OCI-LY1 (cell line): ENCODE measurements at regions not wholly inside any gene's neighbourhood (a gene's known extent, or its start where the extent isn't known, plus 50 kb on each side); places are given as distances from the start of the nearest gene placed in this dataset.

Source experiments
- H2AFZ ChIP-seq: fragments of 200-600 bp; sonication (generic), shearing (Covaris generic); 2 replicates; pipeline ENCODE4 v1.6.0; 2014; ENCODE audit warnings: antibody characterized with exemption, mild to moderate bottlenecking, low read length
- H3F3A ChIP-seq: fragments of 200-600 bp; sonication (generic), shearing (Covaris generic); 2 replicates; pipeline ENCODE4 v1.6.0; 2014; ENCODE audit warnings: mild to moderate bottlenecking, antibody characterized with exemption, low read length, moderate library complexity; ENCODE audit not compliant: insufficient read depth
- H3K27ac ChIP-seq: fragments of 200-600 bp; sonication (generic); 2 replicates; pipeline ENCODE4 v1.5.1; 2014; ENCODE audit warnings: low read length, mixed run types, mild to moderate bottlenecking, low read depth; ENCODE audit not compliant: poor library complexity, severe bottlenecking
- H3K27me3 ChIP-seq: fragments of 200-600 bp; sonication (generic); 2 replicates; pipeline ENCODE4 v1.6.0; 2014; ENCODE audit warnings: antibody characterized with exemption, mild to moderate bottlenecking, low read length, moderate library complexity; ENCODE audit not compliant: insufficient read depth
- H3K36me3 ChIP-seq: fragments of 200-600 bp; sonication (generic); 2 replicates; pipeline ENCODE4 v1.6.1; 2014; ENCODE audit warnings: mild to moderate bottlenecking, antibody characterized with exemption, low read length, moderate library complexity, mixed read lengths; ENCODE audit not compliant: insufficient read depth
- H3K4me1 ChIP-seq: fragments of 200-600 bp; sonication (generic); 2 replicates; pipeline ENCODE4 v1.5.1; 2014; ENCODE audit warnings: mild to moderate bottlenecking, low read length, moderate library complexity; ENCODE audit not compliant: insufficient read depth, severe bottlenecking
- H3K4me2 ChIP-seq: fragments of 200-600 bp; sonication (generic), shearing (Covaris generic); 2 replicates; pipeline ENCODE4 v1.6.1; 2014; ENCODE audit warnings: low read length
- H3K4me3 ChIP-seq: fragments of 200-600 bp; sonication (generic); 2 replicates; pipeline ENCODE4 v1.5.1; 2014; ENCODE audit warnings: low read length, low read depth, mild to moderate bottlenecking, mixed read lengths; ENCODE audit not compliant: poor library complexity, severe bottlenecking
- H3K79me2 ChIP-seq: fragments of 200-600 bp; shearing (Covaris generic); 2 replicates; pipeline ENCODE4 v1.6.1; 2016; ENCODE audit warnings: mixed run types, low read length, mixed read lengths; ENCODE audit not compliant: insufficient read depth
- H3K9ac ChIP-seq: fragments of 200-600 bp; sonication (generic), shearing (Covaris generic); 2 replicates; pipeline ENCODE4 v1.6.1; 2014; ENCODE audit warnings: mild to moderate bottlenecking, low read length, mixed read lengths
- H3K9me2 ChIP-seq: fragments of 200-600 bp; sonication (generic), shearing (Covaris generic); 2 replicates; pipeline ENCODE4 v1.6.1; 2014; ENCODE audit warnings: low read depth, mild to moderate bottlenecking, low read length, mixed read lengths
- H3K9me3 ChIP-seq: fragments of 200-600 bp; shearing (Covaris generic); 2 replicates; pipeline ENCODE4 v1.6.1; 2014; ENCODE audit warnings: low read length, mixed read lengths
- H4K20me1 ChIP-seq: fragments of 200-600 bp; sonication (generic), shearing (Covaris generic); 2 replicates; pipeline ENCODE4 v1.6.0; 2016; ENCODE audit warnings: mild to moderate bottlenecking, low read length; ENCODE audit not compliant: insufficient read depth
- CTCF ChIP-seq: fragments of 200-600 bp; sonication (generic), shearing (Covaris generic); IDR thresholded peaks from 2 replicates; pipeline ENCODE4 v1.5.1; 2017; ENCODE audit warnings: mild to moderate bottlenecking, antibody characterized with exemption, low read length, moderate library complexity, mixed read lengths
- EZH2 ChIP-seq: fragments of 200-600 bp; sonication (generic), shearing (Covaris generic); IDR thresholded peaks from 2 replicates; pipeline ENCODE4 v1.8.0; 2017; ENCODE audit warnings: borderline replicate concordance, mixed run types, mild to moderate bottlenecking, antibody characterized with exemption, low read length, moderate library complexity, mixed read lengths

GRCh38 chr7:17404006-17404405 is 105.6 kb downstream of the AHR start:
- no peak overlapping the region for H3K9ac ChIP-seq
- no peak overlapping the region for H3K4me2 ChIP-seq
- H2AFZ ChIP-seq: no peak overlapping the region
- no peaks in the 10 kb centered on the region for H3K79me2 ChIP-seq
- no peaks in the 10 kb centered on the region for H4K20me1 ChIP-seq
- peaks cover 10% of the 10 kb centered on the region for H3K4me1 ChIP-seq
- H3K4me3 ChIP-seq: no peak overlapping the region
- H3F3A ChIP-seq: no peaks in the 10 kb centered on the region
- H3K36me3 ChIP-seq: no peaks in the 10 kb centered on the region
- H3K27ac ChIP-seq: no peak overlapping the region
- no peaks in the 10 kb centered on the region for H3K27me3 ChIP-seq
- no peak for TF ChIP-seq EZH2
- H3K9me3 ChIP-seq: no peaks in the 10 kb centered on the region
- H3K9me2 ChIP-seq: no peaks in the 10 kb centered on the region

GRCh38 chr7:17405786-17406185 is 107.3 kb downstream of the AHR start:
- H3F3A ChIP-seq: no peaks in the 10 kb centered on the region
- H3K27ac ChIP-seq: no peak overlapping the region
- H4K20me1 ChIP-seq: no peaks in the 10 kb centered on the region
- H3K9me3 ChIP-seq: no peaks in the 10 kb centered on the region
- no peaks in the 10 kb centered on the region for H3K9me2 ChIP-seq
- TF ChIP-seq EZH2 (no peak), CTCF (no peak)
- no peaks in the 10 kb centered on the region for H3K79me2 ChIP-seq
- no peak overlapping the region for H2AFZ ChIP-seq
- H3K9ac ChIP-seq: no peak overlapping the region
- no peaks in the 10 kb centered on the region for H3K27me3 ChIP-seq
- no peaks in the 10 kb centered on the region for H3K36me3 ChIP-seq
- no peak overlapping the region for H3K4me3 ChIP-seq
- H3K4me1 ChIP-seq: peaks cover 10% of the 10 kb centered on the region
- no peak overlapping the region for H3K4me2 ChIP-seq

GRCh38 chr7:17406738-17407137 is 108.3 kb downstream of the AHR start:
- H3K79me2 ChIP-seq: no peaks in the 10 kb centered on the region
- no peaks in the 10 kb centered on the region for H3K36me3 ChIP-seq
- no peaks in the 10 kb centered on the region for H3K27me3 ChIP-seq
- H3K27ac ChIP-seq: no peak overlapping the region
- no peaks in the 10 kb centered on the region for H3K9me3 ChIP-seq
- H3K9ac ChIP-seq: no peak overlapping the region
- no peaks in the 10 kb centered on the region for H3F3A ChIP-seq
- H3K4me1 ChIP-seq: peaks cover 10% of the 10 kb centered on the region
- H3K4me2 ChIP-seq: no peak overlapping the region
- H3K4me3 ChIP-seq: no peak overlapping the region
- H4K20me1 ChIP-seq: no peaks in the 10 kb centered on the region
- no peak overlapping the region for H2AFZ ChIP-seq
- no peaks in the 10 kb centered on the region for H3K9me2 ChIP-seq
- TF ChIP-seq EZH2: no peak
- no peak for TF ChIP-seq CTCF

- Histone ChIP-seq H3K79me2 (no peaks in the 10 kb centered on the region), H3F3A (no peaks in the 10 kb centered on the region), H3K36me3 (no peaks in the 10 kb centered on the region), H3K27me3 (no peaks in the 10 kb centered on the region), H3K9ac (no peak overlapping the region), H3K4me2 (no peak overlapping the region), H3K9me3 (no peaks in the 10 kb centered on the region), H3K9me2 (no peaks in the 10 kb centered on the region), H3K4me3 (no peak overlapping the region), H3K4me1 (peaks cover 6% of the 10 kb centered on the region), H2AFZ (no peak overlapping the region), H3K27ac (no peak overlapping the region), H4K20me1 (no peaks in the 10 kb centered on the region)
- TF ChIP-seq CTCF: no peak
Measured at GRCh38 chr7:17407229-17407628, 108.8 kb downstream of the AHR start.
